Panc1 (cell line): ENCODE measurements at regions not wholly inside any gene's neighbourhood (a gene's known extent, or its start where the extent isn't known, plus 50 kb on each side); places are given as distances from the start of the nearest gene placed in this dataset.

Experiments used
- ATAC-seq: fragments of 200-7000 bp; cut with Tn5 transposase; 2 replicates; pipeline ENCODE4 v1.9.1; 2020; ENCODE audit warnings: mild to moderate bottlenecking, moderate library complexity
- BruUV-seq: library from RNA; stranded (reverse); fragments of 400-500 nt; replicated peaks from 2 replicates; lab custom pipeline; 2021; lab: Mats Ljungman, UMichigan
- CTCF ChIA-PET: fragments of 300-600 bp; sonication (Branson Sonifier 250); formaldehyde crosslinking; loops from one replicate; lab custom pipeline; 2022; ENCODE audit warnings: antibody characterized with exemption; lab: Charles Lee
- POLR2A ChIA-PET: fragments of 300-600 bp; sonication (Branson Sonifier 250); formaldehyde crosslinking; loops from one replicate; lab custom pipeline; 2022; ENCODE audit warnings: antibody characterized with exemption; lab: Charles Lee
- DNase-seq: peaks from one replicate; pipeline ENCODE4 v3.0.0-alpha.2; 2010; ENCODE audit warnings: low read depth, low spot score
- H3K27ac ChIP-seq: 2 replicates; pipeline ENCODE4 v1.5.1; 2011; ENCODE audit warnings: mild to moderate bottlenecking, low read length, inconsistent platforms
- H3K27me3 ChIP-seq: fragments of 200-500 bp; sonication (Bioruptor generic); 2 replicates; pipeline ENCODE4 v1.6.0; 2014; ENCODE audit warnings: low read length, inconsistent platforms; ENCODE audit not compliant: control insufficient read depth, insufficient read depth
- H3K36me3 ChIP-seq: fragments of 200-500 bp; sonication (Bioruptor generic); 2 replicates; pipeline ENCODE4 v1.5.1; 2014; ENCODE audit warnings: inconsistent platforms, mild to moderate bottlenecking, low read length, moderate library complexity; ENCODE audit not compliant: control insufficient read depth, insufficient read depth
- H3K4me1 ChIP-seq: 2 replicates; pipeline ENCODE4 v1.5.1; 2011; ENCODE audit warnings: inconsistent platforms, mild to moderate bottlenecking, low read length, moderate library complexity; ENCODE audit not compliant: control insufficient read depth, insufficient read depth
- H3K4me3 ChIP-seq, 2 experiments: 2 replicates each; pipeline ENCODE4 v1.5.1; 2011 to 2012; ENCODE audit warnings: low read depth in 2 of 2, low read length in 2 of 2, mild to moderate bottlenecking in 2 of 2, inconsistent platforms in 1 of 2, moderate library complexity in 1 of 2
- H3K9me3 ChIP-seq: fragments of 200-500 bp; sonication (Bioruptor generic); 2 replicates; pipeline ENCODE4 v1.5.1; 2014; ENCODE audit warnings: low read depth, mild to moderate bottlenecking, inconsistent platforms, low read length, moderate library complexity; ENCODE audit not compliant: control insufficient read depth, insufficient read depth
- CTCF ChIP-seq: fragments of 450-650 bp; IDR thresholded peaks from 2 replicates; pipeline ENCODE4 v1.5.1; 2017; ENCODE audit warnings: mild to moderate bottlenecking
- POLR2AphosphoS5 ChIP-seq: IDR thresholded peaks from 2 replicates; pipeline ENCODE4 v1.6.1; 2012; ENCODE audit warnings: mild to moderate bottlenecking, low read depth, low read length, moderate library complexity
- REST ChIP-seq, 2 experiments: IDR thresholded peaks; 2 replicates each; pipeline ENCODE4 v1.6.1; 2011 to 2012; ENCODE audit warnings: low read depth in 2 of 2, control low read depth in 1 of 2, low read length in 1 of 2, mild to moderate bottlenecking in 1 of 2, moderate library complexity in 1 of 2; ENCODE audit not compliant: insufficient read depth in 1 of 2
- SIN3A ChIP-seq: IDR thresholded peaks from 2 replicates; pipeline ENCODE4 v1.6.1; 2012; ENCODE audit warnings: low read depth, mild to moderate bottlenecking, low read length, moderate library complexity, borderline replicate concordance; ENCODE audit not compliant: insufficient read depth
- TCF7L2 ChIP-seq: IDR thresholded peaks from 2 replicates; pipeline ENCODE4 v1.6.1; 2011; ENCODE audit warnings: mild to moderate bottlenecking, low read depth, low read length, inconsistent platforms
- in situ Hi-C: cut with HindIII; loops from 2 replicates; pipeline ENCODE4 v1.10.0; 2016; ENCODE audit warnings: low sequenced_read_pairs, low pct_unique_long_range_greater_than_20kb
- intact Hi-C: fragments of 100-400 bp; cut with micrococcal nuclease; formaldehyde crosslinking; loops from one replicate; pipeline ENCODE4 v1.10.0; 2022; ENCODE audit not compliant: unreplicated experiment

- TF ChIP-seq POLR2AphosphoS5 (no peak), TCF7L2 (no peak), CTCF (no peak), SIN3A (no peak), REST (IDR thresholded peaks at IDR 0.05; ENCODE audit: insufficient read depth in 1 of 2, low read depth in 2 of 2, low read length in 1 of 2) (no peak)
- ChIA-PET POLR2A (no interaction called here), CTCF (no interaction called here)
- no peaks in the 10 kb centered on the region for H3K27me3 ChIP-seq
- H3K36me3 ChIP-seq: no peaks in the 10 kb centered on the region
- no peak for DNase-seq
- H3K4me1 ChIP-seq: no peaks in the 10 kb centered on the region
- no TSS peak for BruUV-seq
- no peak overlapping the region for H3K27ac ChIP-seq
- intact Hi-C loops (no loop called here), in situ Hi-C loops (no loop called here)
- no peaks in the 10 kb centered on the region for H3K9me3 ChIP-seq
- ATAC-seq: no peak
- no peak overlapping the region for H3K4me3 ChIP-seq
Measured at GRCh38 chr6:139500977-139501376, 126.5 kb upstream of the CITED2 start.

GRCh38 chr6:139498715-139499114 lies 124.3 kb upstream of the CITED2 start:
- intact Hi-C loops (no loop called here), in situ Hi-C loops (no loop called here)
- CTCF ChIA-PET: no interaction called here
- Histone ChIP-seq H3K27me3 (no peaks in the 10 kb centered on the region), H3K27ac (no peak overlapping the region), H3K4me3 (no peak overlapping the region), H3K9me3 (no peaks in the 10 kb centered on the region), H3K36me3 (no peaks in the 10 kb centered on the region), H3K4me1 (no peaks in the 10 kb centered on the region)
- DNase-seq (no peak), ATAC-seq (no peak)
- no TSS peak for BruUV-seq
- POLR2A ChIA-PET: no interaction called here
- no peak for TF ChIP-seq TCF7L2
- TF ChIP-seq CTCF: no peak
- no peak for TF ChIP-seq REST (IDR thresholded peaks at IDR 0.05; ENCODE audit: insufficient read depth in 1 of 2, low read depth in 2 of 2, low read length in 1 of 2)
- no peak for TF ChIP-seq POLR2AphosphoS5
- TF ChIP-seq SIN3A: no peak
